Keratinocyte (primary cell): ENCODE measurements at regions not wholly inside any gene's neighbourhood (a gene's known extent, or its start where the extent isn't known, plus 50 kb on each side); places are given as distances from the start of the nearest gene placed in this dataset.

Source experiments
- DNase-seq: peaks from one replicate; pipeline ENCODE4 v3.0.0-alpha.2; 2011; ENCODE audit warnings: low read depth, missing footprints, low spot score
- FAIRE-seq: peaks from 2 replicates; lab custom pipeline; 2011; peaks lifted over from hg19 to GRCh38; lab: Jason Lieb, UNC
- H2AFZ ChIP-seq: 2 replicates; pipeline ENCODE4 v1.6.0; 2012; ENCODE audit warnings: low read length, control low read depth, inconsistent platforms; ENCODE audit not compliant: control insufficient read depth
- H3K27ac ChIP-seq: 2 replicates; pipeline ENCODE4 v1.5.1; 2011; ENCODE audit warnings: low read length; ENCODE audit not compliant: control insufficient read depth, insufficient read depth
- H3K27me3 ChIP-seq: 3 replicates; pipeline ENCODE4 v1.6.0; 2011; ENCODE audit warnings: low read length; ENCODE audit not compliant: control insufficient read depth, insufficient read depth; ENCODE audit errors: extremely low read depth
- H3K36me3 ChIP-seq, 2 experiments: 2 replicates in 1 of 2; 3 replicates in 1 of 2; pipeline ENCODE4 v1.5.1; 2011; ENCODE audit warnings: low read length in 2 of 2, mild to moderate bottlenecking in 1 of 2; ENCODE audit not compliant: control insufficient read depth in 2 of 2, insufficient read depth in 2 of 2; ENCODE audit errors: extremely low read depth in 1 of 2
- H3K4me1 ChIP-seq: 3 replicates; pipeline ENCODE4 v1.5.1; 2011; ENCODE audit warnings: low read length; ENCODE audit not compliant: control insufficient read depth, insufficient read depth; ENCODE audit errors: extremely low read depth
- H3K4me2 ChIP-seq: 3 replicates; pipeline ENCODE4 v1.6.0; 2011; ENCODE audit warnings: low read depth, low read length; ENCODE audit not compliant: control insufficient read depth, insufficient read depth; ENCODE audit errors: extremely low read depth
- H3K4me3 ChIP-seq, 3 experiments: fragments of 200-600 bp in 1 of 3; sonication (generic) in 1 of 3; 2 replicates in 2 of 3; 3 replicates in 1 of 3; pipeline ENCODE4 v1.5.1; 2011 to 2016; ENCODE audit warnings: low read length in 3 of 3, mild to moderate bottlenecking in 3 of 3, control low read depth in 2 of 3, inconsistent platforms in 1 of 3, low read depth in 1 of 3, mixed read lengths in 1 of 3, mixed run types in 1 of 3, moderate library complexity in 1 of 3; ENCODE audit not compliant: control insufficient read depth in 2 of 3, insufficient read depth in 2 of 3; ENCODE audit errors: extremely low read depth in 1 of 3
- H3K79me2 ChIP-seq: 2 replicates; pipeline ENCODE4 v1.6.0; 2012; ENCODE audit warnings: low read length; ENCODE audit not compliant: control insufficient read depth, insufficient read depth
- H3K9ac ChIP-seq: 3 replicates; pipeline ENCODE4 v1.6.0; 2011; ENCODE audit warnings: low read length; ENCODE audit not compliant: control insufficient read depth, insufficient read depth; ENCODE audit errors: extremely low read depth
- H3K9me1 ChIP-seq: 3 replicates; pipeline ENCODE4 v1.6.0; 2011; ENCODE audit warnings: low read length; ENCODE audit not compliant: control insufficient read depth, insufficient read depth; ENCODE audit errors: extremely low read depth
- H3K9me3 ChIP-seq: 2 replicates; pipeline ENCODE4 v1.5.1; 2012; ENCODE audit warnings: low read depth, low read length; ENCODE audit not compliant: control insufficient read depth
- H4K20me1 ChIP-seq: 3 replicates; pipeline ENCODE4 v1.6.0; 2011; ENCODE audit warnings: low read length; ENCODE audit not compliant: control insufficient read depth, insufficient read depth; ENCODE audit errors: extremely low read depth
- EZH2 ChIP-seq: IDR thresholded peaks from one replicate; pipeline ENCODE4 v1.6.1; 2012; ENCODE audit warnings: inconsistent platforms, mild to moderate bottlenecking, low read length, moderate library complexity
- dilution Hi-C: fragments of 300-500 bp; cut with MboI; formaldehyde crosslinking; loops from one replicate; pipeline ENCODE4 v1.7.0; 2020; ENCODE audit warnings: low sequenced_read_pairs; ENCODE audit not compliant: extremely low pct_ligation_motif_present
- TF ChIP-seq, protein P1 (sequence below), 3 experiments: IDR thresholded peaks in 1 of 3; conservative IDR thresholded peaks in 1 of 3; optimal IDR thresholded peaks in 1 of 3; 2 replicates in 2 of 3; 3 replicates in 1 of 3; pipeline versions ENCODE3 to v1.5.1; 2011; ENCODE audit warnings: low read length in 3 of 3, mild to moderate bottlenecking in 3 of 3, moderate library complexity in 2 of 3, control low read depth in 1 of 3, inconsistent platforms in 1 of 3; ENCODE audit not compliant: insufficient read depth in 2 of 3; ENCODE audit errors: extremely low read depth in 1 of 3

DNA sequence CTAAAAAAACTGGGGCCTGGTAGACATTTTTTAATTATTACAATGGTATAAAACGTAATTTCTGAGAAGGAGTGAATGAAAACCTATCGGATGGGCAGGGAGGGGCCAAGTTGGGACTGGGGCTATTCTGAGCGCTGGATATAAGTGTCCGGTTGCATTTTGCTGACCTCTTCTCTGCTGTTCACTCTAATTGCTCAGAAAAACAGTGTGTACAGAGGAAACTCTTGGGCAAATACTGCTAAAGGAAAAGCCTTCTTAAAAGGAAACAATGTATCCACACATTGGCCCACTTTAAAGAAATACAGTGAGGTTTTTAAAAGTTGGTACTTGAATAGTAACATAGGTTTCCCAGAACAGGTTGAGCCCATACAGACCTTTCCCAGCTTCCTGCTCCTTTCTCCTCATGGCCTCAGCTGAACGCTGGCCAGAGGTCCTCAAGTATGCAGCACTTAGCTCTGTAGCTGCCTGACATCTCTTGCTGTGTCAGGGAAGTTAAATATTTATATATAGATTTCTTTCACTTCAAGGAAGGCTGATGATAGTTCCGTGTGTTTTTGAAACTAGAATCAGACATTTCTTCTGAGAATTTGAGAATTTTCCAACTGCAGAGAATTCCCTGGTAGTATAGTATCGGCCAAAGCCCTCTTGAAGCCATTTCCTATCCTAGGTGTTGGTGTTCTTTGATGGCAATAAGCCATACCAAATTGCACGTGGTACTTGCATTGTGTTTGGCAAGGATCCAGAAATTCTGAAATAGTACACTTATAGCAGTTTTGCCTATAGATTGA is 97.1 kb upstream of the SLC4A4 start:
- Histone ChIP-seq H3K79me2 (no peaks in the 10 kb centered on the region), H3K9me1 (no peaks in the 10 kb centered on the region), H3K9ac (no peak overlapping the region), H3K4me1 (no peaks in the 10 kb centered on the region), H3K9me3 (no peaks in the 10 kb centered on the region), H3K27ac (no peak overlapping the region), H4K20me1 (no peaks in the 10 kb centered on the region), H3K27me3 (no peaks in the 10 kb centered on the region), H3K4me2 (no peak overlapping the region), H3K4me3 (no peak overlapping the region), H2AFZ (no peak overlapping the region), H3K36me3 (no peaks in the 10 kb centered on the region)
- dilution Hi-C loops, result no loop called here
- no peak for FAIRE-seq
- no peak for DNase-seq
- TF ChIP-seq, protein P1, sequence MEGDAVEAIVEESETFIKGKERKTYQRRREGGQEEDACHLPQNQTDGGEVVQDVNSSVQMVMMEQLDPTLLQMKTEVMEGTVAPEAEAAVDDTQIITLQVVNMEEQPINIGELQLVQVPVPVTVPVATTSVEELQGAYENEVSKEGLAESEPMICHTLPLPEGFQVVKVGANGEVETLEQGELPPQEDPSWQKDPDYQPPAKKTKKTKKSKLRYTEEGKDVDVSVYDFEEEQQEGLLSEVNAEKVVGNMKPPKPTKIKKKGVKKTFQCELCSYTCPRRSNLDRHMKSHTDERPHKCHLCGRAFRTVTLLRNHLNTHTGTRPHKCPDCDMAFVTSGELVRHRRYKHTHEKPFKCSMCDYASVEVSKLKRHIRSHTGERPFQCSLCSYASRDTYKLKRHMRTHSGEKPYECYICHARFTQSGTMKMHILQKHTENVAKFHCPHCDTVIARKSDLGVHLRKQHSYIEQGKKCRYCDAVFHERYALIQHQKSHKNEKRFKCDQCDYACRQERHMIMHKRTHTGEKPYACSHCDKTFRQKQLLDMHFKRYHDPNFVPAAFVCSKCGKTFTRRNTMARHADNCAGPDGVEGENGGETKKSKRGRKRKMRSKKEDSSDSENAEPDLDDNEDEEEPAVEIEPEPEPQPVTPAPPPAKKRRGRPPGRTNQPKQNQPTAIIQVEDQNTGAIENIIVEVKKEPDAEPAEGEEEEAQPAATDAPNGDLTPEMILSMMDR (optimal IDR thresholded peaks at IDR 0.05 in 1 of 3, IDR thresholded peaks at IDR 0.05 in 1 of 3, conservative IDR thresholded peaks at IDR 0.05 in 1 of 3; ENCODE audit: extremely low read depth in 1 of 3, insufficient read depth in 2 of 3, low read length in 3 of 3), result no peak

DNA sequence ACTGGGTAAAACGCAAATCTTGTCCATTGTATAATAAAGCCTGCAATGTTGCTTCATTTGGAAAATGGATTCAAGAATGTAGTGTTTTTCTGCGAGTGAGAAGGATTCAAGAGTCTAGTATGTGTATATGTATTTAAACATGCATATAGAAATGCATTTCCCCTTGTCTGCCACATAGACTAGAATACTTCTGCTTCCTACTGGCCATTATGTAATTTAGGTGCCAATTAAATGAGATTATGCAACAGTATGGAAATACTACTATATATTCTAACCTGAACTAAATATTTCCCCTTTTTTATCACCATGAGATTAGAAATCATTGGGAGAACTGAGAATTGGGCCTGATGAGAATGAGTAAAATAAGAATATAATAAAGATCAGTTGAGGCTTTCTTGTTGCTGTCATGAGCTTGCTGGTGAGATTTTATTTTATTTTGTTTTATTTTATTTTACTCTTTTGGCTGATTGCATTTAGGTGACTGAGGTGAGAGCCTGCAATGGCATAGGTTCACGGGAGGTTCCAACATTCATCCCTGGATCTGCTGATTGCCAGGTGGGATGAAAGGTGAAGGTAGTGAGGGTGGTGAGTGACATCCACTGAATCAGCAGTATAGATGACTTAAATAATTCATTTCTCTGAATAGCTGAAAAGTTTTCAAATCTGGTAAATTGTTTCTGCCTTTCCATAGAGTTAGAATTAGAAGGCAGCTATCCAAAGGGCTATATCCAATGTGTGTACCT is 95.6 kb upstream of the SLC4A4 start:
- Histone ChIP-seq H3K27me3 (no peaks in the 10 kb centered on the region), H3K9ac (no peak overlapping the region), H3K36me3 (no peaks in the 10 kb centered on the region), H2AFZ (no peak overlapping the region), H4K20me1 (no peaks in the 10 kb centered on the region), H3K27ac (no peak overlapping the region), H3K9me1 (no peaks in the 10 kb centered on the region), H3K4me1 (no peaks in the 10 kb centered on the region), H3K4me2 (no peak overlapping the region), H3K4me3 (no peak overlapping the region), H3K9me3 (no peaks in the 10 kb centered on the region), H3K79me2 (no peaks in the 10 kb centered on the region)
- TF ChIP-seq, protein P1 (optimal IDR thresholded peaks at IDR 0.05 in 1 of 3, IDR thresholded peaks at IDR 0.05 in 1 of 3, conservative IDR thresholded peaks at IDR 0.05 in 1 of 3; ENCODE audit: extremely low read depth in 1 of 3, insufficient read depth in 2 of 3, low read length in 3 of 3), result no peak
- TF ChIP-seq EZH2, result no peak
- dilution Hi-C loops, result no loop called here
- FAIRE-seq, result no peak
- no peak for DNase-seq
